Spleen (tissue), 3 donors: ENCODE measurements at regions not wholly inside any gene's neighbourhood (a gene's known extent, or its start where the extent isn't known, plus 50 kb on each side); places are given as distances from the start of the nearest gene placed in this dataset.

Experiments
- POLR2A ChIP-seq, 3 donors: fragments of 450-650 bp; IDR thresholded peaks; one replicate each; pipeline ENCODE4 v1.5.1; 2017; ENCODE audit warnings: antibody characterized with exemption in 3 of 3, mild to moderate bottlenecking in 1 of 3
- POLR2AphosphoS5 ChIP-seq, 3 donors: sonication (generic); formaldehyde crosslinking; IDR thresholded peaks; one replicate each; pipeline ENCODE4 v1.5.1; 2017; ENCODE audit warnings: antibody characterized with exemption in 3 of 3

DNA sequence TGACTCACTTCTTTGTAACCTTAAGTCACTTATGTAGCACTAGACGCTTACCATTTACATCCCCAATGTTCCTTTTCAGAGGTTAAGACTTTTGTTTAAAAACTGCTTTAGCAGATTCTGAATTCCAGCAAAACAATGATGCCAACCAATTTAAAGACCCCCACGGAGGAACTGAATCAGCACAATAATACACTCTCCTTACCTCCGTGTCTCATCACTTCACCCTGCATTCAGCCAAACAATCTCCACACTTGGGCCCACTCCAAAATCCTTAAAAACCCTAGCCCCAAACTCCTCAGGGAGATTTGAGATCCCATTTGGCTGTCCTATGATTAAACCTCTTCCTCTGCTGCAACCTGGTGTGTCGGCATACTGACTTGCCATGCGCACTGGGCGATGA lies 153.9 kb downstream of the B3GNT2 start:
- no peak for TF ChIP-seq POLR2AphosphoS5 (IDR thresholded peaks at IDR 0.05)
- no peak for TF ChIP-seq POLR2A (IDR thresholded peaks at IDR 0.05)
